ENCODE measurements at regions not wholly inside any gene's neighbourhood (a gene's known extent, or its start where the extent isn't known, plus 50 kb on each side); places are given as distances from the start of the nearest gene placed in this dataset.

DNA sequence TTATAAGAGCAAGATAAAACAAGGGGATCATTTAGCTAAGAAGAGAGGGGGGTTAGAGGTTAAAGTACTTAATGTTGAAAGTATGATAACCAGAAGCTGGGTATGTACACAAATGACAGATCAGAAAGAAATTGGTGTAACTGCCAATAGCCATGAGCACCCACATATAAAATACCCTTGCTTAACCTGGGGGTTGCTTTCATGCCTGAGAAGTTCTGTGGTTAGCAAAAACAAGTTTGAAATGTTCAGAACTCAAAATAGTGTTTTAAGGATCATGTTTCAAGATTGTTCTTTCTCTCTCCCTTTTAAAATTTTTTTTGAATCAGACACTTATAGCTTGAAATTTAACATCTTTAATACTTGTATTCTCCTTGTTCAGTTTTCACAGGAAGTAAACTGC lies 321.4 kb upstream of the GBE1 start:
- TF ChIP-seq, protein P1, sequence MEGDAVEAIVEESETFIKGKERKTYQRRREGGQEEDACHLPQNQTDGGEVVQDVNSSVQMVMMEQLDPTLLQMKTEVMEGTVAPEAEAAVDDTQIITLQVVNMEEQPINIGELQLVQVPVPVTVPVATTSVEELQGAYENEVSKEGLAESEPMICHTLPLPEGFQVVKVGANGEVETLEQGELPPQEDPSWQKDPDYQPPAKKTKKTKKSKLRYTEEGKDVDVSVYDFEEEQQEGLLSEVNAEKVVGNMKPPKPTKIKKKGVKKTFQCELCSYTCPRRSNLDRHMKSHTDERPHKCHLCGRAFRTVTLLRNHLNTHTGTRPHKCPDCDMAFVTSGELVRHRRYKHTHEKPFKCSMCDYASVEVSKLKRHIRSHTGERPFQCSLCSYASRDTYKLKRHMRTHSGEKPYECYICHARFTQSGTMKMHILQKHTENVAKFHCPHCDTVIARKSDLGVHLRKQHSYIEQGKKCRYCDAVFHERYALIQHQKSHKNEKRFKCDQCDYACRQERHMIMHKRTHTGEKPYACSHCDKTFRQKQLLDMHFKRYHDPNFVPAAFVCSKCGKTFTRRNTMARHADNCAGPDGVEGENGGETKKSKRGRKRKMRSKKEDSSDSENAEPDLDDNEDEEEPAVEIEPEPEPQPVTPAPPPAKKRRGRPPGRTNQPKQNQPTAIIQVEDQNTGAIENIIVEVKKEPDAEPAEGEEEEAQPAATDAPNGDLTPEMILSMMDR (IDR thresholded peaks at IDR 0.05), result no peak
- H3K9me3 Mint-ChIP-seq, result no peaks in the 10 kb centered on the region
- no peaks in the 10 kb centered on the region for H3K36me3 Mint-ChIP-seq (ENCODE audit: low read depth)
- DNase-seq (no peak), ATAC-seq (ENCODE audit: low read depth) (no peak)
- no peak overlapping the region for H3K4me3 Mint-ChIP-seq
- H3K27me3 Mint-ChIP-seq, result no peaks in the 10 kb centered on the region
- POLR2A ChIA-PET, result no interaction called here
- CTCF ChIA-PET, result no interaction called here
- no peak overlapping the region for H3K27ac Mint-ChIP-seq
- H3K4me1 Mint-ChIP-seq, result no peaks in the 10 kb centered on the region
- intact Hi-C loops (cut with micrococcal nuclease), result no loop called here

DNA sequence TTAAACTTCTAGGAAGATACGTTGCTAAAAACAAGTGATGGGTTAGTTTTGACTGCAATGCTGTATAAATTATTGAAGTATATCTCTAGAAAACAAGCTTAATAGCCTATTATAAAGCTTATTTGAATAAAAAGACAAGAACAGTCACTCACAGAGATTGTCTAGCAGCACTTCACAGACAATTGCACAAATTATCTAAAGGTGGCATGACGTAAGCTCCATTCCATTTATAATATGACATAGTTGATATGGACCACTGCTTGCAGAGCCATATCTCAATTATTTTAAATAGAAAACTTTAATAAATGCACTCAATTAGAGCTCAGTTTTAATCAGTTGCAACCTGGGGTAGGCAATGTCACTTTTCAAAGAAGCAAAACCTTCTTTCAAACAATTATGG lies 319.9 kb upstream of the GBE1 start:
- Mint-ChIP-seq H3K27me3 (no peaks in the 10 kb centered on the region), H3K27ac (no peak overlapping the region), H3K9me3 (no peaks in the 10 kb centered on the region), H3K4me1 (no peaks in the 10 kb centered on the region), H3K36me3 (ENCODE audit: low read depth) (no peaks in the 10 kb centered on the region), H3K4me3 (no peak overlapping the region)
- TF ChIP-seq, protein P1 (IDR thresholded peaks at IDR 0.05), result no peak
- ATAC-seq (ENCODE audit: low read depth) (no peak), DNase-seq (no peak)
- intact Hi-C loops (cut with micrococcal nuclease), result no loop called here
- CTCF ChIA-PET, result no interaction called here
- POLR2A ChIA-PET, result no interaction called here

DNA sequence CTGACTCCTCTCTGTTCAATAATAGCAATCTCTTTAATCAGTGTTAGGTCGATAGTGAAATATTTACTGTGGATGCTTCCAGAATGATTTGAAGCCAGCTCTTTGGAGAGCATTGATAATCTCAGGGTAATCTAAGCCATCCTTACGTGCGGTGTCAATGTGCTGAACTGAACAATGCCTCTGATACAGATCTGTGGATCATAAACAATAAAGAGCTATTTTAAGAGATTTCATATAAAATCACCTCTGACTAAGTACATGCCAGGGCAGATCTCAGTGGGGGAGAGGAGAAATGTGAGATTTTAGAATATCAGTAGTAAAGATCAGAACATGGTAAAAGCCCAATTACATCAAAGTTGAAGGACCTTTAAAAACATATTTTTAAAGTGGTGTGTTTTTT lies 319.3 kb upstream of the GBE1 start:
- H3K9me3 Mint-ChIP-seq, result no peaks in the 10 kb centered on the region

GRCh38 chr3:82080261-82080660 lies 318.8 kb upstream of the GBE1 start:
- Mint-ChIP-seq H3K36me3 (ENCODE audit: low read depth) (no peaks in the 10 kb centered on the region), H3K27me3 (no peaks in the 10 kb centered on the region), H3K27ac (no peak overlapping the region), H3K9me3 (no peaks in the 10 kb centered on the region), H3K4me1 (no peaks in the 10 kb centered on the region), H3K4me3 (no peak overlapping the region)
- POLR2A ChIA-PET, result no interaction called here
- intact Hi-C loops (cut with micrococcal nuclease), result no loop called here
- CTCF ChIA-PET, result no interaction called here
- ATAC-seq (ENCODE audit: low read depth) (no peak), DNase-seq (no peak)
- TF ChIP-seq, protein P1 (IDR thresholded peaks at IDR 0.05), result no peak

More for the DNA sequence above, 319.3 kb upstream of the GBE1 start:
- H3K4me3 Mint-ChIP-seq, result no peak overlapping the region
- intact Hi-C loops (cut with micrococcal nuclease), result no loop called here
- ATAC-seq (ENCODE audit: low read depth) (no peak), DNase-seq (no peak)
- CTCF ChIA-PET, result no interaction called here
- POLR2A ChIA-PET, result no interaction called here
- no peaks in the 10 kb centered on the region for H3K36me3 Mint-ChIP-seq (ENCODE audit: low read depth)
- no peak overlapping the region for H3K27ac Mint-ChIP-seq
- no peaks in the 10 kb centered on the region for H3K4me1 Mint-ChIP-seq
- no peaks in the 10 kb centered on the region for H3K27me3 Mint-ChIP-seq
- TF ChIP-seq, protein P1 (IDR thresholded peaks at IDR 0.05), result no peak

DNA sequence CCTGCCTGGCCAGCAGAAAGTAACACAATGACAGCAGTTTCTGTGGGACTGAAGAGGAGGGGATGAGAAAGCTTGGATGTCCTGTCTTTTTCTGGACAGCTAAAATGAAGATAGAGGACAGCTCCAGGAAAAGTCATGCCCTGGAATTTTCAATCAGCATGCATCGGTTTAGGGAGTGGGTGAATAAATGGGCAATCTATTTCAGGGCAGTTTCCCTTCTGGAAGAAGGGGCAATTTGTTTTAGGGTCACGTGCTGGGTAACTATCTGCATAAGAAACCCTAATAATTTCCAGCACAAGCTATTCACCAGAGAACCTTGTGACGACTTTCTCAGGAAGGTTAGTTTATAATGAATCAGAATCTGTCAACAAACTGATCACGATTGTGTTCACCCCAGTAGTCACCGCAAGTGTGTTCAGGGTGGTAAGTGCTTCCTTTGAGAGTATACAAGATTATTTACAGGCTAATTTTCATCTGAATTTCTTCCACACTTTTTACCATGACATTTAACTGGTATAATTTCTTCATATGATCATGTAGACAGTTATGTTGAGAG lies 318.0 kb upstream of the GBE1 start:
- DNase-seq (no peak), ATAC-seq (ENCODE audit: low read depth) (no peak)
- H3K36me3 Mint-ChIP-seq (ENCODE audit: low read depth), result no peaks in the 10 kb centered on the region
- H3K27ac Mint-ChIP-seq, result no peak overlapping the region
- ChIA-PET POLR2A (no interaction called here), CTCF (no interaction called here)
- no peaks in the 10 kb centered on the region for H3K9me3 Mint-ChIP-seq
- TF ChIP-seq, protein P1 (IDR thresholded peaks at IDR 0.05), result no peak
- H3K4me3 Mint-ChIP-seq, result no peak overlapping the region
- intact Hi-C loops (cut with micrococcal nuclease), result no loop called here
- H3K27me3 Mint-ChIP-seq, result no peaks in the 10 kb centered on the region
- no peaks in the 10 kb centered on the region for H3K4me1 Mint-ChIP-seq

Measured in activated B cell treated with CpG ODN at 0.5 μM for 24 hours (primary cell).